ENCODE measurements at regions not wholly inside any gene's neighbourhood (a gene's known extent, or its start where the extent isn't known, plus 50 kb on each side); places are given as distances from the start of the nearest gene placed in this dataset.

- H3K4me3 ChIP-seq (ENCODE audit: low read depth, low read length): no peak overlapping the region
- DNase-seq (ENCODE audit: low read depth): no peak
- TF ChIP-seq CTCF (IDR thresholded peaks at IDR 0.05; ENCODE audit: control insufficient read depth, extremely low read depth, insufficient read depth): no peak
These were observed 108.0 kb downstream of the CRYAA start for GRCh38 chr21:43276811-43277210.

- no peak for TF ChIP-seq CTCF (IDR thresholded peaks at IDR 0.05; ENCODE audit: control insufficient read depth, extremely low read depth, insufficient read depth)
- DNase-seq (ENCODE audit: low read depth): no peak
- H3K4me3 ChIP-seq (ENCODE audit: low read depth, low read length): no peak overlapping the region
These were observed 106.8 kb downstream of the CRYAA start for GRCh38 chr21:43275421-43276211.

- no peak for DNase-seq (ENCODE audit: low read depth)
- no peak overlapping the region for H3K4me3 ChIP-seq (ENCODE audit: low read depth, low read length)
- TF ChIP-seq CTCF (IDR thresholded peaks at IDR 0.05; ENCODE audit: control insufficient read depth, extremely low read depth, insufficient read depth): no peak
These were observed 106.1 kb downstream of the CRYAA start for GRCh38 chr21:43274946-43275310.

GRCh38 chr21:43274022-43274945, 105.5 kb downstream of the CRYAA start:
- DNase-seq (ENCODE audit: low read depth): no peak
- no peak overlapping the region for H3K4me3 ChIP-seq (ENCODE audit: low read depth, low read length)
- TF ChIP-seq CTCF (IDR thresholded peaks at IDR 0.05; ENCODE audit: control insufficient read depth, extremely low read depth, insufficient read depth): no peak

GRCh38 chr21:43273708-43274021, 104.9 kb downstream of the CRYAA start:
- DNase-seq (ENCODE audit: low read depth): no peak
- no peak for TF ChIP-seq CTCF (IDR thresholded peaks at IDR 0.05; ENCODE audit: control insufficient read depth, extremely low read depth, insufficient read depth)
- no peak overlapping the region for H3K4me3 ChIP-seq (ENCODE audit: low read depth, low read length)

- no peak for TF ChIP-seq CTCF (IDR thresholded peaks at IDR 0.05; ENCODE audit: control insufficient read depth, extremely low read depth, insufficient read depth)
- DNase-seq (ENCODE audit: low read depth): no peak
- no peak overlapping the region for H3K4me3 ChIP-seq (ENCODE audit: low read depth, low read length)
These were observed 104.4 kb downstream of the CRYAA start for GRCh38 chr21:43273016-43273707.
